PC-3 (cell line): ENCODE measurements at regions not wholly inside any gene's neighbourhood (a gene's known extent, or its start where the extent isn't known, plus 50 kb on each side); places are given as distances from the start of the nearest gene placed in this dataset.

Experiments used
- ATAC-seq: fragments of 200-7000 bp; cut with Tn5 transposase; 2 replicates; pipeline ENCODE4 v1.9.1; 2020; ENCODE audit warnings: mild to moderate bottlenecking, moderate library complexity
- BruUV-seq: library from RNA; stranded (reverse); fragments of 400-500 nt; replicated peaks from 2 replicates; lab custom pipeline; 2021; lab: Mats Ljungman, UMichigan
- CTCF ChIA-PET: fragments of 300-600 bp; sonication (Branson Sonifier 250); formaldehyde crosslinking; loops from one replicate; lab custom pipeline; 2022; ENCODE audit warnings: antibody characterized with exemption; lab: Charles Lee
- POLR2A ChIA-PET: fragments of 300-600 bp; sonication (Branson Sonifier 250); formaldehyde crosslinking; loops from one replicate; lab custom pipeline; 2022; ENCODE audit warnings: antibody characterized with exemption; ENCODE audit not compliant: unreplicated experiment; lab: Charles Lee
- DNase-seq: peaks from one replicate; pipeline ENCODE4 v3.0.0-alpha.2; 2015
- H2AFZ ChIP-seq: fragments of 300-600 bp; sonication (generic); 2 replicates; pipeline ENCODE4 v1.6.0; 2016; ENCODE audit warnings: antibody characterized with exemption, low read length
- H3F3A ChIP-seq: fragments of 300-600 bp; sonication (generic); one replicate; pipeline ENCODE4 v1.6.0; 2017; ENCODE audit warnings: antibody characterized with exemption, low read length, control low read depth, mild to moderate bottlenecking; ENCODE audit not compliant: unreplicated experiment
- H3K27ac ChIP-seq: fragments of 300-600 bp; sonication (generic); 2 replicates; pipeline ENCODE4 v1.5.1; 2016; ENCODE audit warnings: mild to moderate bottlenecking, low read length
- H3K27me3 ChIP-seq: fragments of 300-600 bp; sonication (generic); 2 replicates; pipeline ENCODE4 v1.6.1; 2016; ENCODE audit warnings: low read length, mixed read lengths
- H3K36me3 ChIP-seq: fragments of 300-600 bp; sonication (generic); 2 replicates; pipeline ENCODE4 v1.6.1; 2016; ENCODE audit warnings: low read depth, mixed run types, low read length, mixed read lengths
- H3K4me1 ChIP-seq: fragments of 300-600 bp; sonication (generic); 2 replicates; pipeline ENCODE4 v1.5.1; 2016; ENCODE audit warnings: low read length; ENCODE audit not compliant: insufficient read depth
- H3K4me2 ChIP-seq: fragments of 300-600 bp; sonication (generic); 2 replicates; pipeline ENCODE4 v1.6.0; 2016; ENCODE audit warnings: low read length
- H3K4me3 ChIP-seq: fragments of 300-600 bp; sonication (generic); 2 replicates; pipeline ENCODE4 v1.5.1; 2016; ENCODE audit warnings: mild to moderate bottlenecking, low read length, mixed read lengths
- H3K79me2 ChIP-seq: fragments of 300-600 bp; sonication (generic); 2 replicates; pipeline ENCODE4 v1.6.1; 2017; ENCODE audit warnings: low read length, mixed read lengths
- H3K9ac ChIP-seq: fragments of 300-600 bp; sonication (generic); 2 replicates; pipeline ENCODE4 v1.6.0; 2016; ENCODE audit warnings: mild to moderate bottlenecking, low read length
- H3K9me2 ChIP-seq: fragments of 300-600 bp; sonication (generic); replicated peaks from 2 replicates; pipeline ENCODE4 v1.6.1; 2016; ENCODE audit warnings: mixed run types, low read length, mixed read lengths
- H3K9me3 ChIP-seq: fragments of 300-600 bp; sonication (generic); 2 replicates; pipeline ENCODE4 v1.6.1; 2016; ENCODE audit warnings: low read length, mixed read lengths
- H4K20me1 ChIP-seq: fragments of 300-600 bp; sonication (generic); 2 replicates; pipeline ENCODE4 v1.6.1; 2016; ENCODE audit warnings: low read length, mixed read lengths
- CTCF ChIP-seq: fragments of 300-600 bp; sonication (generic); conservative IDR thresholded peaks from 2 replicates; pipeline ENCODE4 v1.5.1; 2017; ENCODE audit warnings: antibody characterized with exemption, low read depth, mild to moderate bottlenecking, low read length
- EZH2 ChIP-seq: fragments of 300-600 bp; sonication (generic); IDR thresholded peaks from one replicate; pipeline ENCODE4 v1.6.1; 2017; ENCODE audit warnings: antibody characterized with exemption, mild to moderate bottlenecking, low read length; ENCODE audit not compliant: unreplicated experiment
- EZH2phosphoT487 ChIP-seq: fragments of 300-600 bp; sonication (generic); IDR thresholded peaks from 2 replicates; pipeline ENCODE4 v1.6.1; 2018; ENCODE audit warnings: mild to moderate bottlenecking, antibody characterized with exemption, low read length, borderline replicate concordance
- intact Hi-C: fragments of 100-400 bp; cut with micrococcal nuclease; formaldehyde crosslinking; loops from 2 replicates; pipeline ENCODE4 v1.9.0; 2023

GRCh38 chr14:98605043-98605442, 667.0 kb downstream of the BCL11B start:
- Histone ChIP-seq H3K36me3 (no peaks in the 10 kb centered on the region), H3K79me2 (no peaks in the 10 kb centered on the region), H3K27ac (no peak overlapping the region), H2AFZ (no peak overlapping the region), H3F3A (no peaks in the 10 kb centered on the region), H3K4me1 (no peaks in the 10 kb centered on the region), H4K20me1 (no peaks in the 10 kb centered on the region), H3K4me3 (no peak overlapping the region), H3K27me3 (0 out of 2 replicates have a peak, but pooled peaks cover 4% of the 10 kb centered on the region), H3K9me2 (no peaks in the 10 kb centered on the region), H3K9me3 (no peaks in the 10 kb centered on the region), H3K4me2 (no peak overlapping the region), H3K9ac (no peak overlapping the region)
- intact Hi-C loops = no loop called here
- no TSS peak for BruUV-seq
- POLR2A ChIA-PET = no interaction called here
- DNase-seq = no peak
- CTCF ChIA-PET = no interaction called here
- no peak for ATAC-seq
- TF ChIP-seq EZH2 = no peak

- POLR2A ChIA-PET = no interaction called here
- no peak for TF ChIP-seq CTCF
- TF ChIP-seq EZH2 = no peak
- TF ChIP-seq EZH2phosphoT487 = no peak
- H3K9ac ChIP-seq = no peak overlapping the region
These were observed 665.9 kb downstream of the BCL11B start for GRCh38 chr14:98606041-98606640.

GRCh38 chr14:98606816-98607215, 665.2 kb downstream of the BCL11B start:
- H3F3A ChIP-seq = no peaks in the 10 kb centered on the region
- CTCF ChIA-PET = no interaction called here
- no peak overlapping the region for H3K4me3 ChIP-seq
- ATAC-seq (no peak), DNase-seq (no peak)
- no TSS peak for BruUV-seq
- no peak overlapping the region for H3K9ac ChIP-seq
- no peak for TF ChIP-seq EZH2
- H3K4me1 ChIP-seq = no peaks in the 10 kb centered on the region
- no peaks in the 10 kb centered on the region for H3K79me2 ChIP-seq
- H3K9me2 ChIP-seq = no peaks in the 10 kb centered on the region
- no peaks in the 10 kb centered on the region for H3K36me3 ChIP-seq
- no peaks in the 10 kb centered on the region for H4K20me1 ChIP-seq
- POLR2A ChIA-PET = no interaction called here
- H3K9me3 ChIP-seq = 0 out of 2 replicates have a peak, but pooled peaks cover 3% of the 10 kb centered on the region
- 0 out of 2 replicates have a peak, but pooled peaks cover 4% of the 10 kb centered on the region for H3K27me3 ChIP-seq
- intact Hi-C loops = no loop called here
- no peak overlapping the region for H3K27ac ChIP-seq
- no peak overlapping the region for H3K4me2 ChIP-seq
- H2AFZ ChIP-seq = no peak overlapping the region

More at GRCh38 chr14:98606041-98606640, 665.9 kb downstream of the BCL11B start:
- Histone ChIP-seq H4K20me1 (no peaks in the 10 kb centered on the region), H3K27me3 (0 out of 2 replicates have a peak, but pooled peaks cover 4% of the 10 kb centered on the region), H3K4me2 (no peak overlapping the region), H3K27ac (no peak overlapping the region), H2AFZ (no peak overlapping the region), H3K4me1 (no peaks in the 10 kb centered on the region), H3K36me3 (no peaks in the 10 kb centered on the region), H3K79me2 (no peaks in the 10 kb centered on the region), H3F3A (no peaks in the 10 kb centered on the region), H3K9me2 (no peaks in the 10 kb centered on the region), H3K9me3 (0 out of 2 replicates have a peak, but pooled peaks cover 2% of the 10 kb centered on the region), H3K4me3 (no peak overlapping the region)
- CTCF ChIA-PET = no interaction called here
- ATAC-seq = no peak
- intact Hi-C loops = no loop called here
- no TSS peak for BruUV-seq
- DNase-seq = no peak
